Anterior cingulate cortex (tissue), 58 donors: ENCODE measurements at regions not wholly inside any gene's neighbourhood (a gene's known extent, or its start where the extent isn't known, plus 50 kb on each side); places are given as distances from the start of the nearest gene placed in this dataset.

Experiments
- DNase-seq, 58 donors: peaks; one replicate each; lab custom pipeline; 2025; lab: John Stamatoyannopoulos, UW

DNA sequence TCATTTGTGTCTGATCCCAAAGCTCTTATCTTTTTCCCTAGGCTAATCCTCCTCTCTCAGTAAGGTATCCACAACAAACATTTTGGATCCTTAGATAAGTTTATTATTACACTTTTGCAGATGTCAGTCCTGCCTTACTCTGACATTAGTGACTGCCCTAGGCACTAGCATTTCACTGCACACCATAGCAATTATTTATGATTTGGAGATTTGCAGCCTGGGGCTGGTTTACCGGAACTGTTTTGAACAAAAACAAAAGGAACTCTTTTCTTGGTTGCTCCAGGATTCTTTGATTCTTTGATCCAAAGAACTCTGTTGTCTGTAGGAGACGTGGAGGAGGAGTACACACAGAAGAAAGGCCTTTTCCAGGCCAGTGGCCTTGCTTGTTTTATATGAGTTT lies 80.4 kb downstream of the EDNRB start:
- DNase-seq, result no peak

- DNase-seq, result no peak
Measured at GRCh38 chr13:77836423-77836822, 82.2 kb downstream of the EDNRB start.

DNA sequence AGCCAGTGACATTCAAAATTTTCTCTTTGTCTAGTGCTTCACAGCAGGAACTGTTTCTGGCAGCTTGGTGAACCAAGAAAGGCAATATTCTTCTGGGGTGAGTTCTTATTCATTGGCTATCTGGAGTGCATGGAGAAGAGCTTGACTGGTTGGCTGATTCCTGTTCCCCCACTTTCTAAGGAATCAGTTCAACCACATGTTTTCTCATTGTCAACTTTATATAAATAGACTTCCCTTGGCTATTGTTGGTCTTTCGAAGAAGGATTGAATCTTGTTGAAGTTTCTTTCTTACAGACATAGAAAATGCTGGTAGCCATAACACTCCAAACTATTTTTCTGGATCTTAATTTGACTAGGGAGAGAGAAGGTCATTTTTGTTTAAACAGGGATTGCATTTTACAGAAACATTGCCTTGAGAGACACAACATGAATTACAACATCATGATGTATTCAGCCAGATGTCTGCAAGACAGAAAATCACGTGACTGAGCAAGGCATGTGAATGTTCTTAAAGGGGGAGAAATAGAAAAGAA lies 85.2 kb downstream of the EDNRB start:
- DNase-seq, result peak in 3 of 58 donors; percentile 10 to 26 (median 14)

DNA sequence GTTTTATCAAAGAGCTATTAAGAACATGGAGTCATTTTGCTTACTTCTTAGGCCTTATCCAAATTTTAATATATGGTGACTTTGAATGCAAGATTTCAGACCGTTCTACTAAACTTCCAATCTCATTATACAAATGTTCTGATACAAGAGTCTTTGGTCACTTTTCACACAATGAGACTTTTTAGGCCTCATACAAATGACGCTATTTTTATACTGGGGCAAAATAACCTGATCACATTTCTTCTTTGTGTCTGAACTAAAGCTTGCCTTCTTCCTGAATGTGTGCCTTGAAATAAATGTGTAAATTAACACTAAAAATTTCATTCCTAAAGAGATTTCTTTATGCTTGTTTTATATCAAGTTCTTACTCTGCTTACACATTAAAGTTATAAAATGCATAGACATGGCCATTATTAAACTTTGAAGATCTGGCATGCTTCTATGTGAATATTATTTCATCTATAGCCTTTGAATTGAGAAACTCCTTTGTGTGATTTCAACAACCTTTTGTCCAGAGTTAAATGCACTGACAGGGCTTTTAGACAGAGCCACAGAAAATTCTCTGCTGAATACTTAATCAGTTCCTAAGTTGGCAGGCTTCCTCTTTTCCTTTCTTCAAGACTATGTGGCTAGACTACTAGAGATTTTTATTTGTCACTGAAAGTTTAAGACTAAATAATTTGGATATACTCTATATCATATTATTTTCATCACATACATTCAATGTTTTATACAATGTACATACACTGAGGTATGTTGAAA lies 86.1 kb downstream of the EDNRB start:
- DNase-seq, result peak in 2 of 58 donors; percentile 40 to 48

GRCh38 chr13:77831866-77832265 lies 86.8 kb downstream of the EDNRB start:
- peak in 1 of 58 donors; percentile 2 for DNase-seq

GRCh38 chr13:77829963-77830362 lies 88.7 kb downstream of the EDNRB start:
- DNase-seq, result no peak

- no peak for DNase-seq
Measured at GRCh38 chr13:77828799-77829198, 89.8 kb downstream of the EDNRB start.

DNA sequence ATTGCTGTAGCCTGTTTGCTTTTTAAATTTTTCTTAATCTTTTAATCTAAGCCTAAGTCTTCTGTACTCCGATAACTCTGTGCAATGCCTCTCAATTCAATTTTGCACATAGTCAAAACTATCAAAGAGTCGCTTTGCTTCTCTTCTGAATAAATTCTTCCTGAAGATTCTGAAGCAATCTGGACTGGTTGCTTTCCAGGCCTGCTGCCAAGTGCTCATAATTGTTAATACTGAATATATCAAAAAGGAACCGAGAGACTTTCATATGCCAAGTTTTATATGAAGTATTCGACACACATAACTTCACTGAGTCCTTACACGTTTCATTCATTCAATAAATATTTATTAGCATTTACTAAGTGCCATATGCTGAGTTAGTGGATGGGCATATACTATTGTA lies 91.3 kb downstream of the EDNRB start:
- no peak for DNase-seq

DNA sequence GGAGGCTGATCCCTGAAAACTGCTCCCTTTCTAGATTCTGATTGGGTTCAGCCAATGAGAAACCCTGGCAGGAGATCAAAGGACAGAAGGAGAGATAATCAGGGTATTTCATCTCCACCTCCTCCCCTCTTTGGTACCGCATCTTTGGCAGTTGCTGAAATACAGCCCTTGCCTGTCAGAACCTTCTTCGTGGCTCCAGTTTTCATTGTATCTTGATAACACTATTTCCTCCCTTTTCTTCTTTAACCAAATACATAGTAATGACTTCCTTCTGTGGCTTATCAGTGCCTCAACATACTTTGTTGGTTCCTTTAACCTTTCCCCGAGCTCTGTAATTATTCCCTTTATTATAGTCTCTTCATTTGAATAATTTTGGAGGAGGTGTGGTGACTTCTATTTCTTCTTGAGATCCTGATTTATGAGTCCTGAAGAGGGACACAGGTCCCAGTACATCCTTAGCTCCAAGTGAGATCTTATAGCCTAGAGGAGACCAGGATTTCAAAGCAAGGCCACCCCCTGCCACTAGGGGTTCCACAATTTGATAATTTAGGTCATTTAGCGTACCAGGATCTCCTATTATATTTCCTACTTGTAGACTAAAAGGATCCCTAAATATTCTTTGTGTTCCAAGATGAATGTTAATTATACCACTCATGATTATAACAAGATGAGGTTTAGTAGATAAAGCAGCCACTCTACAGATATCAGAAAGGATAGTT lies 98.0 kb downstream of the EDNRB start:
- no peak for DNase-seq

- no peak for DNase-seq
Measured at GRCh38 chr13:77817521-77817920, 101.1 kb downstream of the EDNRB start.

GRCh38 chr13:77815330-77815729 lies 103.3 kb downstream of the EDNRB start:
- DNase-seq, result no peak
